ENCODE measurements at regions not wholly inside any gene's neighbourhood (a gene's known extent, or its start where the extent isn't known, plus 50 kb on each side); places are given as distances from the start of the nearest gene placed in this dataset.

DNA sequence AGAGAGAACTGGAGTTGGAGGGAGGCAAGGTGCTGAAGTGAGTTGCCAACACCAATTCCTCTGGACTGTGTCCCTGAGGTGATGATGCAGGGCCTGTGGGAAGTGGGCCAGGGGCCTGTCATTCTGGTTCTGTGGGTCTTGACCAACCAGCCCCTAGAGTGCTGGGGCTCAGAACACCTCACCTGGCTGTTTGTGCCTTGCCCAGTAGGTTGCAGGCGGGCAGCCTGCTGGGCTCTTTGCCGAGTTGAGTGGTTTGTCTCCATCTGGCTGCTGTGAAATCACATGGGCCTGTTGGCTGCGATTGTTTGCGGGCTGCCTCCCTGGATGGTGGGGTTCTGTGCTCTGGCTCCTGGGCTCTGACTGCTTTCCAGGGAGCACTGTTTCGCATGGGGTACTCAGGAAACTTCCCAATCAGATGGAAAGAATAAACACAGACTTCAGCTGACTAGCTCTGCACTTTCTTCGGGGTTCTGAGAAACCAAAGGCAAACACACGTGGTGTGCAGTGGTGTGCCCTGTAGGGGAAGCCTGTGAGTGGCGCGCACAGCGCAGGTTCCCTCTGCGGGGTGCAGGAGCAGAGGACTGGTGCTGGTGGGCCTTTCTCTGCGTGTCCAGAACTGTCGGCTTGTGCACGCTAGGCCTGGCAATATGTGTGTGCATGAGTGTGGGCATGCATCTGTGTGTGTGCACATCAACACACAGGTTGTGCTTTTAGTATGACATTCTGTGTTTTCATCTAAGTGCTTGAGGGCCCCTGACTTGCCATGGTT is 95.1 kb downstream of the RHOU start (continued):
- TF ChIP-seq, protein P1, sequence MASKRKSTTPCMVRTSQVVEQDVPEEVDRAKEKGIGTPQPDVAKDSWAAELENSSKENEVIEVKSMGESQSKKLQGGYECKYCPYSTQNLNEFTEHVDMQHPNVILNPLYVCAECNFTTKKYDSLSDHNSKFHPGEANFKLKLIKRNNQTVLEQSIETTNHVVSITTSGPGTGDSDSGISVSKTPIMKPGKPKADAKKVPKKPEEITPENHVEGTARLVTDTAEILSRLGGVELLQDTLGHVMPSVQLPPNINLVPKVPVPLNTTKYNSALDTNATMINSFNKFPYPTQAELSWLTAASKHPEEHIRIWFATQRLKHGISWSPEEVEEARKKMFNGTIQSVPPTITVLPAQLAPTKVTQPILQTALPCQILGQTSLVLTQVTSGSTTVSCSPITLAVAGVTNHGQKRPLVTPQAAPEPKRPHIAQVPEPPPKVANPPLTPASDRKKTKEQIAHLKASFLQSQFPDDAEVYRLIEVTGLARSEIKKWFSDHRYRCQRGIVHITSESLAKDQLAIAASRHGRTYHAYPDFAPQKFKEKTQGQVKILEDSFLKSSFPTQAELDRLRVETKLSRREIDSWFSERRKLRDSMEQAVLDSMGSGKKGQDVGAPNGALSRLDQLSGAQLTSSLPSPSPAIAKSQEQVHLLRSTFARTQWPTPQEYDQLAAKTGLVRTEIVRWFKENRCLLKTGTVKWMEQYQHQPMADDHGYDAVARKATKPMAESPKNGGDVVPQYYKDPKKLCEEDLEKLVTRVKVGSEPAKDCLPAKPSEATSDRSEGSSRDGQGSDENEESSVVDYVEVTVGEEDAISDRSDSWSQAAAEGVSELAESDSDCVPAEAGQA (IDR thresholded peaks at IDR 0.05; ENCODE audit: low read depth) = no peak
- TF ChIP-seq, protein P1 (CRISPR knock-in tag; IDR thresholded peaks at IDR 0.05; ENCODE audit: borderline replicate concordance) = no peak
- 0 out of 2 replicates have a peak, but pooled peaks have one; percentile 47 for TF ChIP-seq CAMTA2 (CRISPR knock-in tag; IDR thresholded peaks at IDR 0.05; ENCODE audit: borderline replicate concordance)
- no peak for TF ChIP-seq ZNF737 (CRISPR knock-in tag; IDR thresholded peaks at IDR 0.05; ENCODE audit: borderline replicate concordance)
- peak; percentile 39; the same call in 1 of the 2 replicates for TF ChIP-seq ZNF724P (CRISPR knock-in tag; IDR thresholded peaks at IDR 0.05; ENCODE audit: borderline replicate concordance)
- TF ChIP-seq, protein P2, sequence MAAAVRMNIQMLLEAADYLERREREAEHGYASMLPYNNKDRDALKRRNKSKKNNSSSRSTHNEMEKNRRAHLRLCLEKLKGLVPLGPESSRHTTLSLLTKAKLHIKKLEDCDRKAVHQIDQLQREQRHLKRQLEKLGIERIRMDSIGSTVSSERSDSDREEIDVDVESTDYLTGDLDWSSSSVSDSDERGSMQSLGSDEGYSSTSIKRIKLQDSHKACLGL (CRISPR knock-in tag; IDR thresholded peaks at IDR 0.05) = no peak
- TF ChIP-seq ZNF468 (CRISPR knock-in tag; IDR thresholded peaks at IDR 0.05) = no peak
- TF ChIP-seq STAG1 (CRISPR knock-in tag; IDR thresholded peaks at IDR 0.05) = no peak
- TF ChIP-seq, protein P3, sequence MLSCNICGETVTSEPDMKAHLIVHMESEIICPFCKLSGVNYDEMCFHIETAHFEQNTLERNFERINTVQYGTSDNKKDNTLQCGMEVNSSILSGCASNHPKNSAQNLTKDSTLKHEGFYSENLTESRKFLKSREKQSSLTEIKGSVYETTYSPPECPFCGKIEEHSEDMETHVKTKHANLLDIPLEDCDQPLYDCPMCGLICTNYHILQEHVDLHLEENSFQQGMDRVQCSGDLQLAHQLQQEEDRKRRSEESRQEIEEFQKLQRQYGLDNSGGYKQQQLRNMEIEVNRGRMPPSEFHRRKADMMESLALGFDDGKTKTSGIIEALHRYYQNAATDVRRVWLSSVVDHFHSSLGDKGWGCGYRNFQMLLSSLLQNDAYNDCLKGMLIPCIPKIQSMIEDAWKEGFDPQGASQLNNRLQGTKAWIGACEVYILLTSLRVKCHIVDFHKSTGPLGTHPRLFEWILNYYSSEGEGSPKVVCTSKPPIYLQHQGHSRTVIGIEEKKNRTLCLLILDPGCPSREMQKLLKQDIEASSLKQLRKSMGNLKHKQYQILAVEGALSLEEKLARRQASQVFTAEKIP (CRISPR knock-in tag; IDR thresholded peaks at IDR 0.05; ENCODE audit: borderline replicate concordance) = no peak
- TF ChIP-seq, protein P4, sequence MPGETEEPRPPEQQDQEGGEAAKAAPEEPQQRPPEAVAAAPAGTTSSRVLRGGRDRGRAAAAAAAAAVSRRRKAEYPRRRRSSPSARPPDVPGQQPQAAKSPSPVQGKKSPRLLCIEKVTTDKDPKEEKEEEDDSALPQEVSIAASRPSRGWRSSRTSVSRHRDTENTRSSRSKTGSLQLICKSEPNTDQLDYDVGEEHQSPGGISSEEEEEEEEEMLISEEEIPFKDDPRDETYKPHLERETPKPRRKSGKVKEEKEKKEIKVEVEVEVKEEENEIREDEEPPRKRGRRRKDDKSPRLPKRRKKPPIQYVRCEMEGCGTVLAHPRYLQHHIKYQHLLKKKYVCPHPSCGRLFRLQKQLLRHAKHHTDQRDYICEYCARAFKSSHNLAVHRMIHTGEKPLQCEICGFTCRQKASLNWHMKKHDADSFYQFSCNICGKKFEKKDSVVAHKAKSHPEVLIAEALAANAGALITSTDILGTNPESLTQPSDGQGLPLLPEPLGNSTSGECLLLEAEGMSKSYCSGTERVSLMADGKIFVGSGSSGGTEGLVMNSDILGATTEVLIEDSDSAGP (CRISPR knock-in tag; IDR thresholded peaks at IDR 0.05; ENCODE audit: borderline replicate concordance) = peak; percentile 24; the same call in 1 of the 2 replicates
- TF ChIP-seq SMAD1 (CRISPR knock-in tag; IDR thresholded peaks at IDR 0.05; ENCODE audit: borderline replicate concordance, low read depth) = 0 out of 2 replicates have a peak, but pooled peaks have one; percentile 33
- TF ChIP-seq, protein P5, sequence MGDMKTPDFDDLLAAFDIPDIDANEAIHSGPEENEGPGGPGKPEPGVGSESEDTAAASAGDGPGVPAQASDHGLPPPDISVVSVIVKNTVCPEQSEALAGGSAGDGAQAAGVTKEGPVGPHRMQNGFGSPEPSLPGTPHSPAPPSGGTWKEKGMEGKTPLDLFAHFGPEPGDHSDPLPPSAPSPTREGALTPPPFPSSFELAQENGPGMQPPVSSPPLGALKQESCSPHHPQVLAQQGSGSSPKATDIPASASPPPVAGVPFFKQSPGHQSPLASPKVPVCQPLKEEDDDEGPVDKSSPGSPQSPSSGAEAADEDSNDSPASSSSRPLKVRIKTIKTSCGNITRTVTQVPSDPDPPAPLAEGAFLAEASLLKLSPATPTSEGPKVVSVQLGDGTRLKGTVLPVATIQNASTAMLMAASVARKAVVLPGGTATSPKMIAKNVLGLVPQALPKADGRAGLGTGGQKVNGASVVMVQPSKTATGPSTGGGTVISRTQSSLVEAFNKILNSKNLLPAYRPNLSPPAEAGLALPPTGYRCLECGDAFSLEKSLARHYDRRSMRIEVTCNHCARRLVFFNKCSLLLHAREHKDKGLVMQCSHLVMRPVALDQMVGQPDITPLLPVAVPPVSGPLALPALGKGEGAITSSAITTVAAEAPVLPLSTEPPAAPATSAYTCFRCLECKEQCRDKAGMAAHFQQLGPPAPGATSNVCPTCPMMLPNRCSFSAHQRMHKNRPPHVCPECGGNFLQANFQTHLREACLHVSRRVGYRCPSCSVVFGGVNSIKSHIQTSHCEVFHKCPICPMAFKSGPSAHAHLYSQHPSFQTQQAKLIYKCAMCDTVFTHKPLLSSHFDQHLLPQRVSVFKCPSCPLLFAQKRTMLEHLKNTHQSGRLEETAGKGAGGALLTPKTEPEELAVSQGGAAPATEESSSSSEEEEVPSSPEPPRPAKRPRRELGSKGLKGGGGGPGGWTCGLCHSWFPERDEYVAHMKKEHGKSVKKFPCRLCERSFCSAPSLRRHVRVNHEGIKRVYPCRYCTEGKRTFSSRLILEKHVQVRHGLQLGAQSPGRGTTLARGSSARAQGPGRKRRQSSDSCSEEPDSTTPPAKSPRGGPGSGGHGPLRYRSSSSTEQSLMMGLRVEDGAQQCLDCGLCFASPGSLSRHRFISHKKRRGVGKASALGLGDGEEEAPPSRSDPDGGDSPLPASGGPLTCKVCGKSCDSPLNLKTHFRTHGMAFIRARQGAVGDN (CRISPR knock-in tag; IDR thresholded peaks at IDR 0.05) = peak; percentile 79
- no peak for TF ChIP-seq KAT2B (IDR thresholded peaks at IDR 0.05; ENCODE audit: borderline replicate concordance, low read depth, low read length)

Measured in HepG2 (cell line).